HG03135 (cell line): ENCODE measurements at regions not wholly inside any gene's neighbourhood (a gene's known extent, or its start where the extent isn't known, plus 50 kb on each side); places are given as distances from the start of the nearest gene placed in this dataset.
"Not testable (repeated sequence)": the region's sequence is repeated elsewhere in the genome, so short reads cannot be mapped to it uniquely, and the experiment has no call there.

Experiments used
- ATAC-seq: cut with Tn5 transposase; IDR thresholded peaks from one replicate; pipeline ENCODE4 v1.9.1; 2021; ENCODE audit warnings: mild to moderate bottlenecking, moderate library complexity; ENCODE audit not compliant: unreplicated experiment

DNA sequence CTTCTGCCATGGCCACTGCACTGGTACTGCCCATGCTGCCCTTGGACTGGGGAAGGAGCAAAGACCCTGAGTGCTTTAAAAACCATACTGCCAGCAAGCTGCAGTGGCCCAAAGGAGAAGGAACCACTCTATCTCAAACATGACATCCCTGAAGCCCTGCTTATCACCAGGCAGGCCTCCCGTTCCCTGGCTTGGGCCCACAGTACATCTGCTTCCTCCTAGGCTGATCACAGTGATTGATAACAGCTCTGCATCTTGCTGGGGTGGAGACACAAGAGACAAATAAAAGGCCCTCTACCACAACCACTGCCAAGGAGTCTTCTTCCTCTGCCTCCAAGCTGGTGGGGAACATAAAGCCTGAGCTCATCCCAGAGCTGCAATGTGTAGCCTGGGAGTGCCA is 567.5 kb downstream of the TRHDE start:
- ATAC-seq, result no peak

DNA sequence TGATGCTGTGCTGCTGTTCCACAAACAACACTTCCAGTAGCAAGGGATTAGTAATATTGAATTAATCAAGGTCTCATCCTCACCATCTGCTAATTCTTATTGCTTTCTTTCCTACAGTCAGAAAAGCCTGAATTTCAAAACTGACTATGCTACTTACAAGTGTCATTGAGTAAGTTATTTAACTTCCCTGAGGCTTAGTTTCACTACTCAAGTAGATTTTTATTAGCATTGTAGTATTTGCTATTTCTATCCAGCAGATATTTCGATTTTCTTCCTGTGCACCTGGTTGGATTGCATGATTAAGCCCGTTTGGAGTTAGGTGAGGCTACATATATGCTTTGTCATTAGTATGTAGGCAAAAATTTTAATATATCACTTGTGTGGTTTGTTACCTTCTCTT is 591.5 kb downstream of the TRHDE start:
- no peak for ATAC-seq

DNA sequence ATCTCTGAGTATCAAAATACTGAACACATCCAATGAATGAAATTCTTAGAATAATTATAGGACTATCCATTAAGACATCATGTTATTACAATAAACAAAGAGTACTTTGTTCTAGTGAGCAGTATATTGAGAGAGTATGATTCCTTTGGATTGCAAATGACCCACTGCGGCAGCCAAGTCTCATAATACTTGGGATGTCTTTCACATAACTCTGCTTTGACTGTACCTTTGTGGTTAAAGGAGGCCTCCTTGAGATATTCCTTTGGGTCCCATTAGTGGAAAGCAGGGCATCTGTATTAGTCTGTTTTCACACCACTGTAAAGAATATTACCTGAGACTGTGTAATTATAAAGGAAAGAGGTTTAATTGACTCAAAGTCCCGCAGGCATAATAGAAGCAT is 593.8 kb downstream of the TRHDE start:
- ATAC-seq, result no peak

DNA sequence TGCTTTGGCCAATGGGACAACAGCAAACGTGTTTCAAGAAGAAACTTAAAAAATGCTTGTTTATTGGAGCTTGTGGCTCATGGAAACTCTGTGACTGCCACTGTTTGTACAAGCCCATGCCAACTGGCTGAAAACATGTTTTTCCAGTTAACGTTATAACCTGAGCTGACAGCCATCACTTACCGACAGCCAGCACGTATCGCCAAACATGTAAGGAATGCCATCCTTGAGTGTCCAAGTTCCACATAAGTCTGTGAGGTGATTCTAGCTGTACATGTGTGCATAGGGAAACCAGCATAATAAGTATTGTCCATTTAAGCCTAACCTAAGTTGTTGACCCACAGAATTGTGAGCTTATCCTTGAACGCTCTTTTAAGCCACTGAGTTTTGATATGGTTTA is 596.9 kb downstream of the TRHDE start:
- no peak for ATAC-seq

DNA sequence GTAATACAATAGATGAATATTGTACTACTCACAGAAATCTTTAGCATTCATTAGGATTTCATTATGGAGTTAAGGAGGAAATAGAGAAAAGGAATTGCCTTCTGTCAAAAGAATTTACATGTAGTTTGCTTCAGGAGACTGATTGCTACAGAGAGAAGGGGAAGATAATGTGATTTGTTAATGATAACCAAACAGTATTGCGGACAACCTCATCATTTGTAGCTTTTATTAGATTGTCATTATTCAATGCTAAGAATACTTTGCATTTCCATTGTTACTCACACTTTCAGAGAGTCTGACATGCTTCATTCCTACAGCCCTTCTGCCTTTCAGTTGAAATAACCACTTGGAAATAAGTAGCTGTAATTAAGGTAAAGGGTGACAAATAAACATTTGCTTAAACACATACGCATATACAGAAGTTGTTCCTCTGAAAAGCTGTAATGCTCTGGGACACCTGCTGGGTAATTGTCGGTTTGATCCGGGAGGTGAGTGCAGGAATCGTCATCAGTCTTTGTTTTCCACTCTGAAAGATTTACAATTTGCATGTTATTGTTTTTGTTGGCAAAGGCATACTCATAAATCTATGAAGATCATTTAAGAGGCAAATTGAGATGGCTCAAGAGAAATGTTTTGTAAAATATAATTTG is 600.2 kb downstream of the TRHDE start:
- no peak for ATAC-seq

DNA sequence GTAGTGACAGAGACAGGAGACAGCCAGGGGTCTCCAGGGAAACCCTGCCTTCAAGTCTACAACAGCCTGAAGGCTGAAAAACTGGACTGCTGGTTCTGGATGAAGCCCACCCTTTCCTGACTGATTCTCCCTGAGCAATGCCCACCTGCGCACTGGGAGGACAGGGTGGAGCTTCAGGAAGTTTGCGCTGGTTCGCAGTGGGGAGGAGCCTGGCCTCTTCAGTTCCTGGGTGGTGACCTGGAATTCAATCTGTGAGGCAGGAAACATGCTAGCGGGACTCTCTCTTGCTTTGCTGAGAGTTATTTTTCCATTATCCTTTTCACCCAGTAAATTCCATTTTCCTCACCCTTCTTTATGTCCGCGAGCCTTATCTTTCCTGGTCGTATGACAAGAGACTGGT is 600.8 kb downstream of the TRHDE start:
- ATAC-seq, result no peak

DNA sequence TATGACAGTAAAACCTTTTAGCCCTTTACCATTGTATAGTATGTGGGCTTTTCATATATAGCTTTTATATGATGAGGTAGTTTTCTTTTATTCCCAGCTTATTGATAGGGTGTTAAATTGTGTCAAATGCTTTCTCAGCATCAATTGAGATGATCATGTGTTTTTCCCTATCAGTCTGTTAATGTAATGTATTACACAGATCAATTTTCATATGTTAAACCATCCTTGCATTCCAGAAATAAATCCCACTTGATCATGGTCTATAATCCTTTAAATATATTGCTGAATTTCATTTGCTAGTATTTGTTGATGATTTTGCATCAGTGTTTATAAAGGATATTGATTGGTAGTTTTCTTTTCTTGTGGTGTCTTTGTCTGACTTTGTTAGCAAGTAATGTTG is 603.9 kb downstream of the TRHDE start:
- ATAC-seq, result no peak

DNA sequence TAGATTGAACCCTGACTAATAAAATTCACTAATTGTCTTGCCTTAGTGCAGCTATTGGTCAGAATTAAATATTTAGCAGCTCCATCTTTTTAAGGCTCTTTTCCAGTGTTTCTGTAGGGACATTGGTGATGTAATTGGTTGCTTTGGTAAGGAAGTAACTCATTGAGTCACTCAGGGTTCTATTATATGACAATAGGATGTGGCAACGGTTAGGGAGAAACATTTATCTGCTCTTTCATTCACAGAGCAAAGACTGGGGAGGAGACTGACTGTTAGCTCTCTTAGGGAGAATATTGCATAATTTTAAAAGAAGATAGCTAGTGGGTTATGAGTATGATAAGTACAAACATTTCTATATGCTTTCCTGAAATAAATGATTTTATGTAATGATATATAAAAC is 616.5 kb downstream of the TRHDE start:
- ATAC-seq, result no peak

DNA sequence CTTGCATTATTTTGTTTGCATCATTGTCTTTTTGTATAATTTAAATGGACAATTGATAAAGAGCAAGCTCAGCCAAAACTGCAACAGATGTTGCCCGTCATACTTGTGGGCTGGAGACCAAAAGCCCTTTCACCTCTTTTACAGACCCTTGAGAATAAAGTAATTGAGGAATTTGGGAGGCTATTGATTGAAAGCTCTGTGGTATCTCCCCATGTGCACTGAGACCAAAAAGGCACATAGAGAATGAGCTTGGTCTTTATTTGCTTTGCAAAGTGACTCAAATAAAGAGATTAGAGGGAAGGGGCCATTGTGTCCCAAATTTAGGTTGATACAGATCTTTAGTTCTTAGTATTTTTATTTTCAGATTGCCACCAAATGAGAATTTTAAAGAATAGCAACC is 617.6 kb downstream of the TRHDE start:
- ATAC-seq, result no peak

DNA sequence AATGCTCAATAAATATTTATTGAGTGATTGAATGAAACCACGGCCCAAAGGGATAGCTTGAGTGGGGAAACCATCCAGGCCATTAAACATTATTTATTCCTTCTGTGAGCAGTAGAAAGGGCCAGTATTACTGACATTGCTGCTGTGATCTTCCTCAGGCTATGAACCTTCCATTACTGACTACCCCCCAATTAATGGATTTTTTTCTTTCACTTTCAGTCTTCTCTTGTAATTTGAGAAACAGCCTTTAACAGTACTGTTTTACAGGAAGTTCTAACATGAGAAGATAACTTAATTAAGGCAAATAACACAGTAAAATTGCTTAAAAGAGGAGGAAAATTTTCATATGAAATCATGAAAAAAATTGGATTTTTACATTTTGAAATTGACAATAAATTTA is 629.5 kb downstream of the TRHDE start:
- ATAC-seq, result no peak

DNA sequence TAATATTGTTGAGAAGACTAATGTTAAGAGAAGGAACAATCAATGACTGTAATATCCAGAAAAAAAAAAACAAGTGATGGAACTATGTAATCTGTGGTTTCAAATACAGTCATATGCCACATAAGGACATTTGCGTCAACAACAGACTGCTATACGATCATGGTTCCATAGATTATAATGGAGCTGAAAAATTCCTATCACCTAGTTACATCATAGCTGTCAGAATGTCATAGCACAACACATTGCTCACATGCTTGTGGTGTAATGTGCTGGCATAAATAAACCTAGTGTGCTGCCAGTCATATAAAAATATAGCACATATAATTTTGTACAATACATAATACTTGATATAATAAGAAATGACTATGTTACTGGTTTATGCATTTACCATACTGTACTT is 653.5 kb downstream of the TRHDE start:
- no peak for ATAC-seq

DNA sequence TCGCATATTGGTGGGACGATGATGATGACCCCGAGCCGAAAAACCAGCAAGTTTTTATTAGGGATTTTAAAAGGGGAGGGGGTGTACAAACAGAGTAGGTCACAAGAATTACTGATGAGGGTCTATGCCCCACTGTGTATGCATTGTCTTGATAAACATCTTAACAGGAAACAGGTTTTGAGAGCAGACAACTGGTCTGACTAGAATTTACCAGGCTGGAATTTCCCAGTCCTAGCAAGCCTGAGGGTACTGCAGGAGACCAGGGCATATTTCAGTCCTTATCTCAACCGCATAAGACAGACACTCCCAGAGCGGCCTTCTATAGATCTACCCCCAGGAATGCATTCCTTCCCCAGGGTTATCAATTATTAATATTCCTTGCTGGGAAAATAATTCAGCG is 659.7 kb downstream of the TRHDE start:
- ATAC-seq, result not testable (repeated sequence)

DNA sequence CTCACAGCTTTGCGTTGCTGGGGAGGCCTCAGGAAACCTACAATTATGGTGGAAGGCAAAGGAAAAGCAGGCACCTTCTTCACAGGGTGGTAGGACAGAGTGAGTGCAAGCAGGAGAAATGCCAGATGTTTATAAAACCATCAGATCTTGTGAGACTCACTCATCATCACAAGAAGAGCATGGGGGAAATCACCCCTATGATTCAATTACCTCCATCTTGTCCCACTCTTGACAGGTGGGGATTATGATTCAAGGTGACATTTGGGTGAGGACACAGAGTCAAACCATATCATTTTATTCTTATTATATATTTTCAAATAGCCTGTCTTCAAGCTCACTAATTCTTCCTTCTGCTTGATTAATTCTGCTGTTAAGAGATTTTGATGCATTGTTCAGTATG is 665.3 kb downstream of the TRHDE start:
- ATAC-seq, result no peak

DNA sequence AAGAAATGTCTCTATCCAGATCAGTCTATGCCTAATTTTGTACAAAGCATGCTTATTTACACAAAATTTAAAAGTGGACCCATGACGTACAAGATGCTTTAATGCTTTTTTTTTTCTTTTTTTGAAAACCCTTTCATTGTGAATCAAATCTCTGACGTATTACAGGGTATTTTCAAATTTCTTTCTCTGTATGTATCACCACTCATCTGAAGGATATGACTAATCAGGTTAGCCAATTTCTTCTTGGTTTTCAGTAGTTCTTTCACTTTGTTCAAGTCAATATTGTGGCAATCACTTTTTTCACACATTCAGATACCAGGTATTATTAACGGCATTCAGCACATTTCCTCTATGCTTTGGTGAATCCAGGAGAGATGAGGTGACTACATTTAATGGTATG is 685.3 kb downstream of the TRHDE start:
- no peak for ATAC-seq

DNA sequence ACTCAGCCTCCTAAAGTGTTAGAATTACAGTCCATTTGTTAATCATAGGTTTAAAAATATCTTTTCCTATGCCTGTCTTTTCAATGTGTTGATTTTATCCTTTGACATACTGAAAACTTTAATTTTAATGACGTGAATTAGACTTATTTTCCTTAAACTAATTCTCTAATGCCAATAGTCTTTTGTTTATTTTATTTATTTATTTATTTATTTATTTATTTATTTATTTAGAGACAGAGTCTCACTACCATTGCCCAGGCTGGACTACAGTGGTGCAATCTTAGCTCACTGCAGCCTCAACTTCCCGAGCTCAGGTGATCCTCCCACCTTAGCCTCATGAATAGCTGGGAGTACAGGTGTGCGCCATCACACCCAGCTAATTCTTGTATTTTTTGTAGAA is 694.5 kb downstream of the TRHDE start:
- ATAC-seq, result no peak

DNA sequence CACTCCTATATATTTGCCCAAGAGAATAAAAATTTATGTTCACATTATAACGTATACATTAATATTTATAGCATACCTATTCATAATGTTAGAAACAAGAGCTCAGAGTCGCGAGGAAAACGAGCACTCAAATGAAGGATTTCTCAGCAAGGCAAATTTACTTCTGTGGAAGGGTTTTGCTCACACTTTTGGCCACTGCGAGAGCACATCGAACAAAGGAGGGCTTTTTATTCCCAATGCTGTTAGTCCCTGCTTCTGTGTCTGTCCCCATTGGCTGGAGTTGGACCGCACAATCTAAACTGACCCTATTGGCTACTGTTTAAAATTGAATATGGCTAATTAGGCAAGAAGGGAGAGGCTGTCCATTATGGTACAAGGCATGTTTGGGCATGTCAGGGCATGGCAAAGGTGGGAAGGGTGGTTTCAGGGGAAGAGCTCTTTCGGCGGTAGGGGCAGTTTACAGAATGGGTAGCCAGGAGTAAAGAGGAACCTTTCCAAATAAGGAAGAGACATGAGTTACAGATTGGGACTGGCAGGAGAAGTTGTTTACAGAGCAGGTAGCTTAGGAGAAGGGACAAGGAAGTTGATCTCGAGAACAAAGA is 702.9 kb downstream of the TRHDE start:
- ATAC-seq, result no peak

DNA sequence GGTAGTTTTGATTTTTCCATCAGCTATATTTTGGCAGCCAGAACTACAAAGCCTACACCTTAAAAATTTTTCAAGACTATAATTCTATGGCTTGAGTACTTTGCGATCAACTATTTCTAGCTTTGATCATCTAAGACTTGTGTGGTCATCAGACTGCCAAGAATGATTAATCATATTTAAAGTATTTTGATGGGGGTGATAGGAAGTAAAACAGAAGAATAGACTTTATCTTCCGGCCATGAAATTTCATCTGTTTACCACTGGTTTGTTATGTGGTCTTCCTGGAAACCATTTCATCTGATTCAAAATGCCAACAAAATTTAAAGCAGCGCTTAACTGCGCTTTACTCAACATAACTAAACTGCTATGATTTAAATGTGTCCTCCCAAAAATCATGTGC is 706.8 kb downstream of the TRHDE start:
- ATAC-seq, result no peak

DNA sequence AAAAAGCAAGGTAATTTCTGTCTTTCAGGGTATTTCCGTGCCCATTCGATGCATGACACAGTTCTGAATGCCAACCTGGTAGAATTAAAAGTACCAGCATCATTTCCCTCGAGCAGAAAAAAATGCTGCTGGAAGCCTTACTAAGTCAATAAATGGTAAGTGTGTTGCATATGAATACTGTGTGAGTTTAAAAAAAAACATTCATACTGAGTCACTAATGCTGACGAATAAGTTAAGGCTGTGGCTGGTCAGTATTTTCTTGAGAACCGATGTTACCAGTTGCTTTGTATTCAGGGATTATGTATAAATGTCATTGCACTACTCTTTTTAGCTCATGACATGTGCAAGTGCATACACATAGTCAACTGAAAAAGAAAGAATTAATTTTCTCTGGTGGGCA is 710.2 kb downstream of the TRHDE start:
- no peak for ATAC-seq

DNA sequence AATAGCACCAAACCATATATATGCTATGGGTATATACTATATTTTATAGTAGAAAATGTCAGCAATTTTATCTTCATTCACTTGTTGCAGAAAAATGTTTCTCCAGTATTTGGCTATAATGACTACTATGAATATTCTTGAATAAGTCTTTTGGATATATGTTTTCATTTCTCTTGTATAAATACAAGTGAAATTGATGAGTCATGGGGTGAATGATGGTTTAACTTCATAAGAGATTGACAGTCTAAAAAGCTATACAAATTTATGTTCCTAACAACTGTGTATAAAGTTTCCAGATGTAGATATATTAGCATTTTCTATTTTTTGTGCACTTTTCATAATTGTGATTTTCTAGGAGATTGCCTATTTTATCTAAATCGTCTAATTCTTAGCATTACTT is 714.8 kb downstream of the TRHDE start:
- no peak for ATAC-seq

DNA sequence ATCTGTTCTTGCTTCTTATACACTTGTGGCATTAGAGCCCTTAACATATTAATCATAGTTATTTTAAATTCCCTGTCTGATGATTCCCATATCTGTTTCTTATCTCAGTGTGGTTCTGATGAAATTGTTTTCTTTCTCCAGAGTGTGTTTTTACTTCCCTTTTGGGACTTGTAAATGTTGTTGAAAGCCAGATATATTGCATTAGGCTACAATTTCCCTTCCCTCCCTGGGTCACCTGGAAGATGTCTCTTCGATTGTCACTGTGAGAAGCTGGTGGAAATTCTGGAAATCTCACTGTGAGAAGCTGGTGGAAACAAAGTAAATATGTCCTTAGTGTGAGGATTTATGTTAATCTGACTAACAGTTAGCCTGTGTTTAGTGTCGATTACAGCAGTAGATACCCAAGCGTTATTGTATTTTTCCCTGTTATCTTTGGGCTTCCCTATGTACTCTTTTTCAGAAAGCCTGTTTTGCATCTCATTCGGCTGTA is 717.3 kb downstream of the TRHDE start:
- no peak for ATAC-seq

DNA sequence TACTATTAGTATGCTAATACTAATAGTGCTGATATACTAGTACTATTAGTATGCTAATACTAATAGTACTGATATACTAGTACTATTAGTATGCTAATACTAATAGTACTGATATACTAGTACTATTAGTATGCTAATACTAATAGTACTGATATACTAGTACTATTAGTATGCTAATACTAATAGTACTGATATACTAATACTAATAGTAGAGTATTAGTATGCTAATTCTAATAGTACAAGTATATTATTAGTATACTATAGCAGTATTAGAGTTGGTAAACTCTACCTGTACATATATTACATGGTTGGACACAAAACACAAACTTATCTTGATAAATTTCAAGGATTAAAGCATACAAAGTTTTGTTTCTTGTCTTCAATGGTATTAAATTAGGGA is 722.9 kb downstream of the TRHDE start:
- ATAC-seq, result not testable (repeated sequence)

DNA sequence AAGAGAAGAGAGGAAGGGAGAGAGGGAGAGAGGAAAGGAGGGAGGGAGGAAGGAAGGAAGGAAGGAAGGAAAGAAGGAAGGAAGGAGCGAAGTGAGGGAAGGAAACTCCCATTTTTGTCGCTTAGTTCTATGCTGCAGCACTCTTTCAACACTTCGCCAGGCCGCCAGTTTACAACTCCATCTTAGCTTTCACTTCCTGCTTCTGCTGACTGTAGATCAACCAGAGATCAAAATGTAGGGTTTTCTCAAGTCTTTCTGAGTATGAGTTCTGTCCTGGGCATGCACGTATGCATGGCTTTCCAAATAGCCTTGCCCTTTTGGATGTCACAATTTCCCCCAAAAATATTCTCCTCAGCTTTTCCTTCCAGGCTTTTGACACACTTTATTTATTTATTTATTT is 723.4 kb downstream of the TRHDE start:
- ATAC-seq, result no peak

DNA sequence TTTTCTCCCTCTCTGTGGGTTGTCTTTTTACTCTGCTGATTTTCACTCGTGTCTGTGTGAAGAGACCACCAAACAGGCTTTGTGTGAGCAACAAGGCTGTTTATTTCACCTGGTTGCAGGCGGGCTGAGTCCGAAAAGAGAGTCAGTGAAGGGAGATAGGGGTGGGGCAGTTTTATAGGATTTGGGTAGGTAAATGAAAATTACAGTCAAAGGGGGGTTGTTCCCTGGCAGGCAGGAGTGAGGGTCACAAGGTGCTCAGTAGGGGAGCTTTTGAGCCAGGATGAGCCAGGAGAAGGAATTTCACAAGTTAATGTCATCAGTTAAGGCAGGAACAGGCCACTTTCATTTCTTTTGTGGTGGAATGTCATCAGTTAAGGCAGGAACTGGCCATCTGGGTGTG is 729.6 kb downstream of the TRHDE start:
- ATAC-seq, result not testable (repeated sequence)
